ENCODE measurements at regions not wholly inside any gene's neighbourhood (a gene's known extent, or its start where the extent isn't known, plus 50 kb on each side); places are given as distances from the start of the nearest gene placed in this dataset.

- H3K4me3 ChIP-seq (ENCODE audit: low read depth, low read length, poor library complexity, severe bottlenecking): no peak overlapping the region
- TF ChIP-seq EZH2 (IDR thresholded peaks at IDR 0.05; ENCODE audit: borderline replicate concordance, low read length): no peak
- TF ChIP-seq CTCF (IDR thresholded peaks at IDR 0.05; ENCODE audit: low read length): no peak
- H2AFZ ChIP-seq (ENCODE audit: low read length): no peak overlapping the region
- H3K4me2 ChIP-seq (ENCODE audit: low read length): no peak overlapping the region
- no peaks in the 10 kb centered on the region for H4K20me1 ChIP-seq (ENCODE audit: insufficient read depth, low read length)
- no peak overlapping the region for H3K27ac ChIP-seq (ENCODE audit: low read depth, low read length, poor library complexity, severe bottlenecking)
- H3K4me1 ChIP-seq (ENCODE audit: insufficient read depth, low read length, severe bottlenecking): no peaks in the 10 kb centered on the region
- H3K9ac ChIP-seq (ENCODE audit: low read length): no peak overlapping the region
- H3F3A ChIP-seq (ENCODE audit: insufficient read depth, low read length): no peaks in the 10 kb centered on the region
- no peaks in the 10 kb centered on the region for H3K79me2 ChIP-seq (ENCODE audit: insufficient read depth, low read length)
- no peaks in the 10 kb centered on the region for H3K36me3 ChIP-seq (ENCODE audit: insufficient read depth, low read length)
- H3K27me3 ChIP-seq (ENCODE audit: insufficient read depth, low read length): no peaks in the 10 kb centered on the region
- H3K9me2 ChIP-seq (ENCODE audit: low read depth, low read length): no peaks in the 10 kb centered on the region
- peaks cover 2% of the 10 kb centered on the region; the same call in 1 of the 2 replicates for H3K9me3 ChIP-seq (ENCODE audit: low read length)
These were observed 1140.9 kb downstream of the XPNPEP1 start for GRCh38 chr10:108782411-108782810.

- no peaks in the 10 kb centered on the region for H4K20me1 ChIP-seq (ENCODE audit: insufficient read depth, low read length)
- no peaks in the 10 kb centered on the region for H3K4me1 ChIP-seq (ENCODE audit: insufficient read depth, low read length, severe bottlenecking)
- TF ChIP-seq CTCF (IDR thresholded peaks at IDR 0.05; ENCODE audit: low read length) (no peak), EZH2 (IDR thresholded peaks at IDR 0.05; ENCODE audit: borderline replicate concordance, low read length) (no peak)
- H3K79me2 ChIP-seq (ENCODE audit: insufficient read depth, low read length): no peaks in the 10 kb centered on the region
- H3K9me3 ChIP-seq (ENCODE audit: low read length): peaks cover 1% of the 10 kb centered on the region; the same call in 1 of the 2 replicates
- H3K36me3 ChIP-seq (ENCODE audit: insufficient read depth, low read length): no peaks in the 10 kb centered on the region
- H3K4me2 ChIP-seq (ENCODE audit: low read length): no peak overlapping the region
- no peak overlapping the region for H3K27ac ChIP-seq (ENCODE audit: low read depth, low read length, poor library complexity, severe bottlenecking)
- no peak overlapping the region for H3K4me3 ChIP-seq (ENCODE audit: low read depth, low read length, poor library complexity, severe bottlenecking)
- H2AFZ ChIP-seq (ENCODE audit: low read length): no peak overlapping the region
- no peaks in the 10 kb centered on the region for H3K27me3 ChIP-seq (ENCODE audit: insufficient read depth, low read length)
- no peaks in the 10 kb centered on the region for H3F3A ChIP-seq (ENCODE audit: insufficient read depth, low read length)
- no peaks in the 10 kb centered on the region for H3K9me2 ChIP-seq (ENCODE audit: low read depth, low read length)
- no peak overlapping the region for H3K9ac ChIP-seq (ENCODE audit: low read length)
These were observed 1143.8 kb downstream of the XPNPEP1 start for GRCh38 chr10:108779501-108779900.

- TF ChIP-seq EZH2 (IDR thresholded peaks at IDR 0.05; ENCODE audit: borderline replicate concordance, low read length): no peak
- TF ChIP-seq CTCF (IDR thresholded peaks at IDR 0.05; ENCODE audit: low read length): no peak
- Histone ChIP-seq H3K4me1 (ENCODE audit: insufficient read depth, low read length, severe bottlenecking) (no peaks in the 10 kb centered on the region), H2AFZ (ENCODE audit: low read length) (no peak overlapping the region), H3K27ac (ENCODE audit: low read depth, low read length, poor library complexity, severe bottlenecking) (no peak overlapping the region), H3K4me3 (ENCODE audit: low read depth, low read length, poor library complexity, severe bottlenecking) (no peak overlapping the region), H3K4me2 (ENCODE audit: low read length) (no peak overlapping the region), H3K9ac (ENCODE audit: low read length) (no peak overlapping the region), H3K36me3 (ENCODE audit: insufficient read depth, low read length) (no peaks in the 10 kb centered on the region), H4K20me1 (ENCODE audit: insufficient read depth, low read length) (no peaks in the 10 kb centered on the region), H3K9me2 (ENCODE audit: low read depth, low read length) (no peaks in the 10 kb centered on the region), H3K9me3 (ENCODE audit: low read length) (no peaks in the 10 kb centered on the region), H3K27me3 (ENCODE audit: insufficient read depth, low read length) (no peaks in the 10 kb centered on the region), H3F3A (ENCODE audit: insufficient read depth, low read length) (no peaks in the 10 kb centered on the region), H3K79me2 (ENCODE audit: insufficient read depth, low read length) (no peaks in the 10 kb centered on the region)
These were observed 1147.3 kb downstream of the XPNPEP1 start for GRCh38 chr10:108775911-108776475.

All from OCI-LY1 (cell line).